ENCODE measurements at regions not wholly inside any gene's neighbourhood (a gene's known extent, or its start where the extent isn't known, plus 50 kb on each side); places are given as distances from the start of the nearest gene placed in this dataset.

DNA sequence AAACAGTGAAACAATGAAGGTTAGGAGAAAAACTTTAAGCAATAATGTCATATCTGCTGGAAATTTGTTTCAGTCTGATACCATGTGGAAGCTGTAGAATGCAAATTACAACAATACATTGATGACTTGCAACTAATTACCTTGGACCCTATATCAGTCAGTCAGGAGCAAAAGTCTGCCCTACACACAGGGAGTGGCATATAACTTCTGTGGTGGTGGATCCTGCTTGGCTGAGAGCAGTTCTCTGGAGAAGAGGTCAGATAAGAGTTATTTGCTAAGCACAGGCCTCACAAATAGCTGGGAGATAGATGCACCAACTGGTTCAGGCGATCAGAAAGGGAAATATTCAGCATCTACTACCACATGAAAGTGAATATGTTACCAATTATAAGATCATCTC lies 1364.6 kb upstream of the EPHA6 start:
- TF ChIP-seq, protein P1, sequence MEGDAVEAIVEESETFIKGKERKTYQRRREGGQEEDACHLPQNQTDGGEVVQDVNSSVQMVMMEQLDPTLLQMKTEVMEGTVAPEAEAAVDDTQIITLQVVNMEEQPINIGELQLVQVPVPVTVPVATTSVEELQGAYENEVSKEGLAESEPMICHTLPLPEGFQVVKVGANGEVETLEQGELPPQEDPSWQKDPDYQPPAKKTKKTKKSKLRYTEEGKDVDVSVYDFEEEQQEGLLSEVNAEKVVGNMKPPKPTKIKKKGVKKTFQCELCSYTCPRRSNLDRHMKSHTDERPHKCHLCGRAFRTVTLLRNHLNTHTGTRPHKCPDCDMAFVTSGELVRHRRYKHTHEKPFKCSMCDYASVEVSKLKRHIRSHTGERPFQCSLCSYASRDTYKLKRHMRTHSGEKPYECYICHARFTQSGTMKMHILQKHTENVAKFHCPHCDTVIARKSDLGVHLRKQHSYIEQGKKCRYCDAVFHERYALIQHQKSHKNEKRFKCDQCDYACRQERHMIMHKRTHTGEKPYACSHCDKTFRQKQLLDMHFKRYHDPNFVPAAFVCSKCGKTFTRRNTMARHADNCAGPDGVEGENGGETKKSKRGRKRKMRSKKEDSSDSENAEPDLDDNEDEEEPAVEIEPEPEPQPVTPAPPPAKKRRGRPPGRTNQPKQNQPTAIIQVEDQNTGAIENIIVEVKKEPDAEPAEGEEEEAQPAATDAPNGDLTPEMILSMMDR (conservative IDR thresholded peaks at IDR 0.05; ENCODE audit: low read depth, low read length), result no peak
- TF ChIP-seq EZH2 (IDR thresholded peaks at IDR 0.05; ENCODE audit: borderline replicate concordance, low read depth, low read length, poor library complexity, severe bottlenecking), result no peak

All from A673 (cell line).